CD14-positive monocyte (primary cell): ENCODE measurements at regions not wholly inside any gene's neighbourhood (a gene's known extent, or its start where the extent isn't known, plus 50 kb on each side); places are given as distances from the start of the nearest gene placed in this dataset.

Experiments used
- DNase-seq, 3 donors: peaks; one replicate each; pipeline ENCODE4 v3.0.0-alpha.2; 2011 to 2022
- H2AFZ ChIP-seq: 2 replicates; pipeline ENCODE4 v1.6.0; 2012; ENCODE audit warnings: mild to moderate bottlenecking, low read depth, low read length, inconsistent platforms; ENCODE audit not compliant: insufficient read depth, poor library complexity, severe bottlenecking
- H3K27ac ChIP-seq, 2 donors: 1 replicate in 1 of 2; 2 replicates in 1 of 2; pipeline ENCODE4 v1.5.1; 2012 to 2013; ENCODE audit warnings: low read length in 2 of 2, control low read depth in 1 of 2, inconsistent platforms in 1 of 2, low read depth in 1 of 2, mild to moderate bottlenecking in 1 of 2
- H3K27me3 ChIP-seq, 2 donors: one replicate each; pipeline versions ENCODE4 v1.6.0 to v1.6.1; 2011 to 2013; ENCODE audit warnings: low read length in 2 of 2; ENCODE audit not compliant: control insufficient read depth in 2 of 2, insufficient read depth in 2 of 2
- H3K36me3 ChIP-seq, 2 donors: replicated peaks in 1 of 2; 1 replicate in 1 of 2; 2 replicates in 1 of 2; pipeline versions ENCODE4 v1.5.1 to v1.6.1; 2012 to 2013; ENCODE audit warnings: low read length in 2 of 2, control low read depth in 1 of 2, inconsistent platforms in 1 of 2, mild to moderate bottlenecking in 1 of 2; ENCODE audit not compliant: insufficient read depth in 2 of 2, control insufficient read depth in 1 of 2
- H3K4me1 ChIP-seq, 2 donors: 1 replicate in 1 of 2; 2 replicates in 1 of 2; pipeline versions ENCODE4 v1.5.1 to v1.6.1; 2012 to 2013; ENCODE audit warnings: low read length in 2 of 2, control low read depth in 1 of 2, inconsistent platforms in 1 of 2, mild to moderate bottlenecking in 1 of 2, moderate library complexity in 1 of 2; ENCODE audit not compliant: insufficient read depth in 2 of 2, control insufficient read depth in 1 of 2
- H3K4me2 ChIP-seq: replicated peaks from 2 replicates; pipeline ENCODE3; 2012; ENCODE audit warnings: low read length, moderate library complexity, mild to moderate bottlenecking; ENCODE audit not compliant: poor library complexity, severe bottlenecking; ENCODE audit errors: extremely low read depth
- H3K4me3 ChIP-seq, 3 experiments: fragments of 200-600 bp in 1 of 3; sonication (generic) in 1 of 3; replicated peaks in 1 of 3; 1 replicate in 2 of 3; 2 replicates in 1 of 3; pipeline ENCODE4 v1.5.1; 2011 to 2013; ENCODE audit warnings: low read length in 3 of 3, mild to moderate bottlenecking in 3 of 3, control low read depth in 2 of 3, low read depth in 2 of 3, inconsistent platforms in 1 of 3, moderate library complexity in 1 of 3
- H3K79me2 ChIP-seq: 2 replicates; pipeline ENCODE4 v1.6.0; 2012; ENCODE audit warnings: mild to moderate bottlenecking, control low read depth, inconsistent platforms, low read length, moderate library complexity; ENCODE audit not compliant: insufficient read depth
- H3K9ac ChIP-seq: 2 replicates; pipeline ENCODE4 v1.6.0; 2017; ENCODE audit warnings: low read length, mild to moderate bottlenecking; ENCODE audit not compliant: insufficient read depth, poor library complexity, severe bottlenecking
- H3K9me3 ChIP-seq, 2 donors: replicated peaks in 1 of 2; 1 replicate in 1 of 2; 2 replicates in 1 of 2; pipeline versions ENCODE4 v1.5.1 to v1.6.1; 2012 to 2013; ENCODE audit warnings: low read length in 2 of 2, control low read depth in 1 of 2; ENCODE audit not compliant: control insufficient read depth in 1 of 2, insufficient read depth in 1 of 2
- H4K20me1 ChIP-seq: 2 replicates; pipeline ENCODE4 v1.6.0; 2012; ENCODE audit warnings: mild to moderate bottlenecking, low read length, control low read depth, moderate library complexity; ENCODE audit not compliant: insufficient read depth
- H3K27ac Mint-ChIP-seq, 7 donors: one replicate each; pipeline ENCODE4 v1.8.0; 2020; ENCODE audit warnings: mild to moderate bottlenecking in 7 of 7, mixed read lengths in 7 of 7, moderate library complexity in 6 of 7, inconsistent platforms in 2 of 7
- H3K27me3 Mint-ChIP-seq, 3 donors: one replicate each; pipeline ENCODE4 v1.8.0; 2021 to 2022; ENCODE audit warnings: low read depth in 3 of 3, mild to moderate bottlenecking in 3 of 3, mixed read lengths in 3 of 3, moderate library complexity in 3 of 3, inconsistent platforms in 1 of 3
- H3K36me3 Mint-ChIP-seq, 2 donors: one replicate each; pipeline ENCODE4 v1.8.0; 2020; ENCODE audit warnings: mixed read lengths in 2 of 2, inconsistent platforms in 1 of 2, mild to moderate bottlenecking in 1 of 2
- H3K4me1 Mint-ChIP-seq: one replicate; pipeline ENCODE4 v1.8.0; 2020; ENCODE audit warnings: mild to moderate bottlenecking, mixed read lengths
- H3K4me3 Mint-ChIP-seq, 2 donors: one replicate each; pipeline ENCODE4 v1.8.0; 2020; ENCODE audit warnings: mild to moderate bottlenecking in 2 of 2, mixed read lengths in 2 of 2, moderate library complexity in 1 of 2
- H3K9me3 Mint-ChIP-seq, 7 donors: one replicate each; pipeline ENCODE4 v1.8.0; 2020 to 2022; ENCODE audit warnings: mixed read lengths in 7 of 7, mild to moderate bottlenecking in 6 of 7, moderate library complexity in 6 of 7, inconsistent platforms in 2 of 7
- CTCF ChIP-seq: fragments of 200-600 bp; IDR thresholded peaks from one replicate; pipeline ENCODE4 v1.8.0; 2022; ENCODE audit warnings: antibody characterized with exemption, mild to moderate bottlenecking
- WGBS: methylation state at CpG from one replicate; pipeline ENCODE4 v1.1.5; 2013; ENCODE audit warnings: missing lambda C conversion rate; ENCODE audit not compliant: insufficient coverage; 5-methylcytosine and 5-hydroxymethylcytosine counted together
- intact Hi-C, 2 donors: fragments of 100-400 bp; cut with micrococcal nuclease; formaldehyde crosslinking; loops; one replicate each; pipeline versions ENCODE4 v1.15.0 to v1.15.1; 2023

GRCh38 chr13:93037780-93038179 is 188.8 kb upstream of the GPC6 start:
- H3K36me3 Mint-ChIP-seq = no peaks in the 10 kb centered on the region
- no peak for TF ChIP-seq CTCF
- Histone ChIP-seq H3K9me3 (peaks cover 3 to 11% of the 10 kb centered on the region in 2 donors), H3K27me3 (no peaks in the 10 kb centered on the region), H4K20me1 (no peaks in the 10 kb centered on the region), H3K4me3 (no peak overlapping the region), H3K4me2 (no peak overlapping the region), H2AFZ (no peak overlapping the region), H3K9ac (no peak overlapping the region), H3K36me3 (no peaks in the 10 kb centered on the region), H3K4me1 (no peaks in the 10 kb centered on the region), H3K27ac (no peak overlapping the region), H3K79me2 (no peaks in the 10 kb centered on the region)
- H3K27me3 Mint-ChIP-seq = peaks cover 0 to 2% (median 0%) of the 10 kb centered on the region in 3 donors
- H3K4me1 Mint-ChIP-seq = no peaks in the 10 kb centered on the region
- H3K4me3 Mint-ChIP-seq = no peak overlapping the region
- no peak overlapping the region for H3K27ac Mint-ChIP-seq
- no CpG with 5 or more reads among the region's 5 CpGs for WGBS
- intact Hi-C loops = no loop called here
- H3K9me3 Mint-ChIP-seq = peaks cover 3 to 17% (median 8%) of the 10 kb centered on the region in 7 donors
- DNase-seq = no peak

- Mint-ChIP-seq H3K27me3 (peaks cover 0 to 2% (median 0%) of the 10 kb centered on the region in 3 donors), H3K4me3 (no peak overlapping the region), H3K36me3 (no peaks in the 10 kb centered on the region), H3K4me1 (no peaks in the 10 kb centered on the region), H3K27ac (no peak overlapping the region), H3K9me3 (peaks cover 3 to 17% (median 8%) of the 10 kb centered on the region in 7 donors)
- H4K20me1 ChIP-seq = no peaks in the 10 kb centered on the region
- DNase-seq = no peak
- no peak overlapping the region for H3K4me3 ChIP-seq
- no peak overlapping the region for H3K4me2 ChIP-seq
- TF ChIP-seq CTCF = no peak
- no peak overlapping the region for H3K9ac ChIP-seq
- no peaks in the 10 kb centered on the region for H3K4me1 ChIP-seq
- no peak overlapping the region for H3K27ac ChIP-seq
- H2AFZ ChIP-seq = no peak overlapping the region
- H3K27me3 ChIP-seq = no peaks in the 10 kb centered on the region
- peaks cover 0 to 12% of the 10 kb centered on the region in 2 donors for H3K9me3 ChIP-seq
- H3K36me3 ChIP-seq = no peaks in the 10 kb centered on the region
- H3K79me2 ChIP-seq = no peaks in the 10 kb centered on the region
- WGBS = 100% methylated on average over 1 of the region's 3 CpGs
- intact Hi-C loops = no loop called here
Observed at GRCh38 chr13:93038187-93038586, 188.4 kb upstream of the GPC6 start.
